H4 (cell line): ENCODE measurements at regions not wholly inside any gene's neighbourhood (a gene's known extent, or its start where the extent isn't known, plus 50 kb on each side); places are given as distances from the start of the nearest gene placed in this dataset.

ENCODE experiments used
- DNase-seq: peaks from one replicate; pipeline ENCODE4 v3.0.0-alpha.2; 2015; ENCODE audit warnings: low spot score

DNA sequence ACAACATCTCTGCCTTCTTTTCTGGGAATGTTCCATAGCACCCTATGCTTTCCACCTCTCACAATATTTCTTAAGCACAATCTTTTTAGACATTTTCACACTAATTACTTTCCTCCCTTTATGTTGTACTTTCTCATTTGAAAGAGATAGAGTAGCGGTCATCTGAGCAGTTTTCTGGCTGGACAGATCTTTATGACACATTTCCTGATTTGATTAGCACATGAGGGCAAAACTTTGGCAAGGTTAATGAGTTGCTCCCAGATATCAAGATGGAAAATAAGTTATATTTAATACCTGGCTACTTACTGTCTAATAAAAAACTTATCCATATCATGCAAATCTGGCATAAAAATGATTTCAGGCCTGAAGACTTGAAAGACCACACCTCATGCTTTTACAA, 723.9 kb downstream of the SOCS6 start:
- no peak for DNase-seq

DNA sequence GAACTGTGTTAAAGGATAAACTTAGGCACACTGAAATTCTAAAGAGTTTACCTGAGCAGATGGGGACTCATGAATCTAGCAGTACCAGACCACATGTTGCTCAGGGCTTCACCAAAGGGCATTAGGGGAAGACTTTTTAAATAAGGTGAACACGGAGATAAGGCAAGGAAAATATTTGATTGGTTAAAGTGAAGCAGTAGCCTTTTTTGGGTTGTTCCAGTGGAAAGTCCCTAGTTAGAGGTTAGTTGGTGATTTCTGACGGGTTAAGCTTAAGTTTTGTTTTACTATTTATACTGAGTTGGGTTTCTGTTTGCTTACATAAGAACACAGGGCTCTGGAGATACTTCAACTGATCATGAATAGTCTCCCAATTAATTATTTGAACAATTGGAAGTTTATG, 722.5 kb downstream of the SOCS6 start:
- DNase-seq, result no peak

GRCh38 chr18:71008257-71008656, 719.4 kb downstream of the SOCS6 start:
- DNase-seq, result no peak

GRCh38 chr18:71001597-71001996, 712.8 kb downstream of the SOCS6 start:
- no peak for DNase-seq

DNA sequence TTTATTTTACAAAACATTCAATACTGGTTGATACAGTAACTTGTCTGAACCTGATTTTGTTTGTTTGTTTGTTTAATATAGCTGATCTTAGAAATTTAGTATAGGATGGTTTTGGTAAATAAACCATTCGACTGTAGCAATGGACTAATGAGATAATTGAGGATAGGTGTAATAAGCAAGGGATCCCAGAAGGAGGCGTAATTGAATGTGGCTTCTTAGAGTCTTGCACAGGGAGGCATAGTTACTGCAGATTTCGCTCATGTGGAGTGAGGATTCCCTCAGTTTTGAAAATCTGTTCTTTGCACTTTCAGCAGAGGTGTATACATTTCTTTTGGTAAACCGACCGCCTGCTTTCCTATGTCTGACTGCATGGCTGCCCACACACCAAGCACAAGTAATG, 709.6 kb downstream of the SOCS6 start:
- DNase-seq, result peak; percentile 33

DNA sequence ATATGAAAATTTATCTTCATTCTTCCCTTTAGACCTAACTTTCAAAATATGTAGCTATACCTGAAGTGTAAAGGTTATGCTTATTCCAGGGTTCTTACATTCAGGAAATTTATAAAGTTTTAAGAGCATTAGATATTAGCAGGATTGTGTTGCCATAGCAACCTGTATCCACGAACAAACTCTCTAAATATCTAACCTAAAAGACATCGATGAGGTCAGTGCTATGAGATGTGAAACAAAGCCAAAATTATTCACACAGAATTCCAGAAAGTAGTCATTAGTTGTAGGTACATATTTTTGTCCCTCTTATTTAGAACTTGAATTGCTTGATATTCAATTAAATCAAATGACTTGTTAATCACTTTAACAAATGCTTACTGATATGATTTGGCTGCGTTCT, 705.3 kb downstream of the SOCS6 start:
- DNase-seq, result no peak

- no peak for DNase-seq
Observed at GRCh38 chr18:70991577-70991976, 702.7 kb downstream of the SOCS6 start.

- no peak for DNase-seq
Observed at GRCh38 chr18:70985948-70986347, 697.1 kb downstream of the SOCS6 start.

DNA sequence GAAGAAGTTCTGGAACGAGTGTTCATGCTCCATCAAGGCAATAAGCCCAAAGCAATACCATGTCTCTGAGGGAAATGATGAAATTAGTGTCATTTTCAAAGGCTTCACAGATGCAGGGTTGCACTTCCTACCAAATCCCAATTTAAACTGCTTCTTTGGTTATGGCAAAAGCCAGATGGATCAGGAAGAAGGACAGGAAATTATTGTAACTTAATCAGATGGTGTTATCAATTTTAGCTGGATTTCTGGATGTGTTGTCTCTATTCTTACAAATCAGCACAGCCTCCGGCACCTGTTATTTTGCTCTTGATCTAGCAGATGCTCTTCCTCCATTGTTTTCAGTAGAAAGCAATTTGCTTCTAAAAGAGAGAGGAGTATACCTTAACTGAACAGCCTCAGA, 693.4 kb downstream of the SOCS6 start:
- no peak for DNase-seq

- DNase-seq, result no peak
Observed at GRCh38 chr18:70981400-70982140, 692.7 kb downstream of the SOCS6 start.

DNA sequence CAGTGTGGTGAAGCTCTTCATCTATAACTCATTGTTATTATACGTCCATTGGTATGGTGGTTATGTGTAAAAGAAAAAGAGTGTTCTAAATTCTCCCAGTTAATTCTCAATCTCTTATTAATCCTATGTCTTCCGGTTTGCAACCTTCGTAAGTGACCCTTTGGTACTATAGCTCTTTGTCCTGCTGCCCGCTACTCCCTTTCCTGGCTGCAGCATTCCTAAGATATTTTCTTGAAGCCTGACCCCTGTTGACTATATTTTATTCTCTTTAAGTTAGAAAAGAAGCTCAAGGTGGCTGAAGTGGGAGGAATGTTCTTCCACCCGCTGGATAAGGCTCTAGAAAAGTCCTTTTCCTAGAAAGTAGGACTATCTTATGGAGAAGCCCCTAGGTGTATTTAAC, 684.8 kb downstream of the SOCS6 start:
- no peak for DNase-seq

DNA sequence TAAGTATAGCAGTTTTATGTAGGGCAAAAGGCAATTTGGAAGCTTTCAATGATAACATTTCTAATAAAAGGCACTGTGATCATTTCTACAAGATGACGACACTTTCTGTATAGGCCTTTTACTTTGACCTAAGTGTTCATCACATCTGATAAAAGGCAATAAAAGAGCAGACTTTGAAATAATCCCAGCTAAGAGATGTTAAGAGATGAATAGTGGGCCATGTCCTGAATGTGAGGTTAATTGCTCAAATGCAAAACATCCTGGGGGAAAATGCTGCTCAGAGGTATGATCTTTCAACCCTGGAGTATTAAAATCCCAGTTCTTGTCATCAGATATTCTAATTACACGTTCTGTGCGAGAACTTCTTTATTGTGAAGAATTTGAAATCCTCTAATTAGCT, 677.6 kb downstream of the SOCS6 start:
- no peak for DNase-seq

DNA sequence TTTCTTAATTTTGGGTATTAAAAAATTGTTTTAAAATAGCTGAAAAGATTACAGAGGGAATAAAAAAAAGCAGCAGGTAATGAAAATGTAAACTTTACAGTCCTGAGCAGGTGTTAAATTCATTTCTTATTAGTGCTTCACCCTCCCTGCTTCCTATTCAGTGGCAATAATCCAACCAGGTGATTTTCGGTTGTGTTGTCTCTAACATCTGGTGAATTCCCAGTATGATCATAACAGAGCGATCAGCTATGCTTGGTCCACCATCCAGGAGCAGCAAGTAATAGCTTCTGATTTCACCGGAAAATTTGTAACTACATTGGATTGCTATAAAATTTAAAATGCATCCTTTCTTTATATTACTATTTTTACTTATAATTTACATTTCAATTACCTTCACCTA, 673.1 kb downstream of the SOCS6 start:
- DNase-seq, result no peak

DNA sequence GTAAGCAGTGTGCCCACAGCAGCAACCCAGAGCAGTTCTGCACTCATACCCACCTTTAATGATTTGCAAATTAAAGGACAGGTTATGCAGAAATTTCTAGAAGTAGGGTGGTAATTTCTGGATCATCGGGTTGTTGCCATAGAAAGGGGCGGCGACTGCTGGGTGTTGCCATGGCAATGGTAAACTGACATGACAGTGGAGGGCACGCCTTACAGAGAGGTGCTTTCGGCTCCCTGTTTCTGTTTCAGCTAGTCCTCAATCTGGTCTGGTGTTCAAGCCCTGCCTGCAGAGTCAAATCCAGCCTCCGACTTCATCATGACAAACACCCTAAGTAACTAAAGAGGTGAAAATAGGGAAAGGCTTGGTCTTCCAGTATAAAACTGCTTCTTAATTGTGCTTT, 667.7 kb downstream of the SOCS6 start:
- no peak for DNase-seq

GRCh38 chr18:70936160-70936559, 647.3 kb downstream of the SOCS6 start:
- DNase-seq, result no peak

DNA sequence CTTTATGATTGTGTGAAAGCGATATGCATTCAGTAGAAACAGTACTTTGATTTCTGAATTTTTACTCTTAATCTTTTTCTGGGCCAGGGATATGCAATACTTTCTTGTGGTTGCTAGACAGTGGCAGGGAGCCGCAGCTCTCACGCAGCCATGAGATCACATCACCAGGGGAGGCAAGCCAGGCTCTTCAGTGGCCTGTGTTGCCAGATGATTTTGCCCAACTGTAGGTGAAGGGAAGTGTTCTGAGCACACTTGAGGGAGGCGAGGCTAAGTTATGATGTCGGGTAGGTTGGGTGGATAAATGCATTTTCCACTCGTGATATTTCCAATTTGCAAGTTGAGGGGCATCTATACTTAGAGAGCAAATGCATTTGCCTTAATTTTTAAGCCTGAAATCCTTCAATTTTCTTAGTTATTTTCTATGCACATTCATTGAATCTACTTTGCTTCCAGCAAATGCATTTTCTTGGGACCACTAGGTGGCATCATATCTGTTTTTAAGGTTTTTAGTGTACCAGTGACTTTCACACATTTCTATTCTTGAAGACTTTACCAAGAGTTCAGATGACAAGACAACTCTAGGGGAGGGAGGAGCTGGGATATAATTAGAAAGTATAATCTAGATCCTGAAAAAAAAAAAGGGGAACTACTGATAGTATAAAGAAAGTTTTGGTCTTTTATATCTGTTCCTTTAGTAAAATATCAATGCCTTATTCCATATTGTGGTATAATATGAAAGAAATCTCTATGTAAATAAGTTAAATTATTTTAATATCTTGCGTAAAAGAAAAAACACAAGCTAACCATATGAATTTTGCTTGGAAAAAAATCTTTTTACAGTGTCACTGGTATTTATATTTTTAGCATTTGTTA, 643.3 kb downstream of the SOCS6 start:
- DNase-seq, result peak; percentile 57

GRCh38 chr18:70920840-70921374, 632.1 kb downstream of the SOCS6 start:
- DNase-seq, result no peak

DNA sequence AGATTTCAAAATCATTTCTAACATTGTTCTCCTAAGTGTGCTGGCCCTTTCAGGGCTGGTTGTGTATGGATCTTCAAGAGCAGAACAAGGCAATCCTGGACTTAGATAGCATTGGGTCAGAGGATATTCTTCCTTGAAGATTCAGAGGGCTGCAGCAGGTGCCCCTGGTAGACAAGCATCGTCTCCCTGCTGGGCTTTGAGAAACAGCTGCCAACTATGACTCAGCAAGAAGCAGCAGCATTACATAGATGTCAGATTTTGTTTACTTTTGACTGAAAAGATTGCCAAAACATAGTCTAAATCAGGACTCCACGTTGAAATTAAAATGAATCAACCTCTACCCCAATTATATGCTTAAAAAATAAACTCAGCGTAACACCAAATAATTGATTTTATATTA, 618.8 kb downstream of the SOCS6 start:
- DNase-seq, result peak; percentile 76

- DNase-seq, result no peak
Observed at GRCh38 chr18:70892381-70892780, 603.5 kb downstream of the SOCS6 start.

DNA sequence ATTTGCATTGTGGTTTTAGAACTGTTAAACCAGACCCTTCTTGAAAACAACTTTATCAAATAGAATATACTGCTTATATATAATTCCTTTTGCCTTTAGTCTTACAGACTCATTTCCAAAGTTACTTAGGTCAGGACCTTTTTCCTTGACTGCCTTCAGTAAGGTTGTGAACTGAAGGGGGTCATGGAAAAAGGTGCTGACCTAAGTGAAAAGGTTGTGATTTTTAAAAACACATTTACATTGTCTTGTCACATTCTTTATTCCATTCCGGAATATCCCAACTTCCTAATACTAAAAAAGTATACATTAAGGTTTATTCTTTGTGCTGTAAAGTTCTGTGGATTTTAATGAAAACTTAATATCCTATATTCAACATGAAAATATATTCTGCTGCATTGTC, 581.4 kb downstream of the SOCS6 start:
- no peak for DNase-seq

- no peak for DNase-seq
Observed at GRCh38 chr18:70848329-70848728, 559.5 kb downstream of the SOCS6 start.

DNA sequence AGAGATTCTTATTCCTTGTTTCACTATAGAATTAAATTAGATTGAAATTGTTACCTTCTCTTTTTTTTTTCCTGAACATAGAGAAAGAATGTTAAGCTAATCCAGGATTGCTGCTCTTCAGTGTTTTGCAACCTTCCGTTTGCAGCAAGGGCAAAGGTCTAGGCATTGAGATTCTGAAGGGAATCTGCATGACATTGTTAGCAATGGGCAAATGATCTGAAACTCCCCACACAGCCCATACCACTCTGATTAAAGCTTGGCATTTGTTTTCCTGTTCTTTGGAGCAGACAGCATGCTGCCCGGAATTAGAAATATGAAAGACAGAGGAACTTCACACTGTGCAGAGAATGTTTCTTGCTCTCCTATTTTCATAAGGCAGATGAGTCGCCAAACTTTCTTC, 551.8 kb downstream of the SOCS6 start:
- DNase-seq, result no peak

DNA sequence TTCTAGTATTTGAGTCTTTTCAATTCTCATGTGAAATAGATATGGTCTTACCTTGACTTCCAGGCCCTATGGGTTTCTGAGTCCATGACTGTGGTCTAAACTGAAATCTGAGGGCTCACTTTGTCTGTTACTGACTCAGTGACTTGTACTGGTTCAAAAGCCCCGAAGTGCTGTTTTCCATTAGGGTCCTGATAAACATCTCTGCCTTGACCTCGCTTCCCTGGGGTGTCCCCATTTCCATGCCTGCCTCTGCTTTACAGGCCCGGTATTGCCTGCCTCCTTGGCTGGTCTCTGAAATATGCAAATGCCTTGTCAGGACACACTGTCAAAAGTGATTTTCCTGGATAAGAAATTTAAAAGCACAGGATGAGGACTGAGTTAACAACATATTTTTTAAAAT, 538.8 kb downstream of the SOCS6 start:
- DNase-seq, result no peak
